ENCODE measurements at regions not wholly inside any gene's neighbourhood (a gene's known extent, or its start where the extent isn't known, plus 50 kb on each side); places are given as distances from the start of the nearest gene placed in this dataset.

DNA sequence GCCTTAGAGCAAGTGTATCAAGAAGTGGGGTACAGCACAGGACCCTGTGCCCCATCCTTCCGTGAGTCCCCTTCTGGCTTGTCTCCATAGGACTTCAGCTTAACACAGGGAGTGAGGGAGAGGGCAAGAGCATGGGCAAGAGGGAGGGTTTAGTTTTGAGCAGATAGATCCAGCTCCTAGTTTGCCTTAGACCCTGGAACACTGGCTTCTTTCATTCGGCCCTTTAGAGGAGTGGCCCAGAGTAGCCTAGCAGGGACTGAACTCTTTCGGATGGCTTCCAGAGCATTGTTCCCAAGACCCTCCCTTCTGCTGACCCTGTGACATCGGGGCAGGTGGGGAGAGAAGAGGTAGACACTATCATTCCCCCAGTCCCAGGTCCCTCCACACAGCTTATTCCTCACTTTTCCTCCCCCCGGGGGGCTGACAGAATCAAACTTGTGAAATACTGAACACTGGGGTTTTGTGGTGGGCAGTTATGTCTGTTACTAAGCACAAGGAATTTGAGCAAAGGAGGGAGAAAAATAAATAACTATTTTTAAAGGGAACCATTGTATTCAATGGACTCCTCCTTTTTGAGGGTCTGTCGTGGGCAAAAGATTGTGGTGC lies 289.6 kb upstream of the C2CD4B start:
- no peak for TF ChIP-seq CTCF (conservative IDR thresholded peaks at IDR 0.05; ENCODE audit: control insufficient read depth, insufficient read depth, low read depth, low read length)
- H3K4me3 ChIP-seq (ENCODE audit: control insufficient read depth, low read depth, low read length) = no peak overlapping the region

DNA sequence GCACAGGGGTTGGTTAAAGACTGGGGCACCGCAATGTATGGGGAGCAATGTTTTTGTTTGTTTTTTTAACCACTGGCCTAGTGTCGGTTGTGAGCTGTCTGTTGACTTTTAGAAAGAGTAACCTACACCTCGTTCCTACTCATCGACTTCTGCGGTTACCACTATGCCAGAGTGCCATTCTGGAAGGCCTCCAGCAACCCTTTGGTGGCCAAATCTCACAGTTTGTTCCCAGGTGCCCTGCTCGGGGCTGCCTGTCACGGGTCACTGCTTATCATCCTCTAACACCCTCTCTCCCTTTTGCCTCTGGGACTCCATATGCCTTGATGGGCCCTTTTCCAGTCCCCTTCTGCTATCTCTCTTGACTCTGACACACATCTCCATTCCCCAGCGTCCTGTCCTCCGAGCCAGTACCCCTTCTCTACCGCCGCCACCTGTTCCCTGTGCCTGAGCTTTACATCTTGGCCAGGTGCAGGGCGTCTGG lies 290.4 kb upstream of the C2CD4B start:
- no peak overlapping the region for H3K4me3 ChIP-seq (ENCODE audit: control insufficient read depth, low read depth, low read length)
- DNase-seq (ENCODE audit: low read depth) = peak; percentile 60
- TF ChIP-seq CTCF (conservative IDR thresholded peaks at IDR 0.05; ENCODE audit: control insufficient read depth, insufficient read depth, low read depth, low read length) = no peak

More for the DNA sequence above, 289.6 kb upstream of the C2CD4B start:
- DNase-seq (ENCODE audit: low read depth) = peak; percentile 46

- no peak for DNase-seq (ENCODE audit: low read depth)
- TF ChIP-seq CTCF (conservative IDR thresholded peaks at IDR 0.05; ENCODE audit: control insufficient read depth, insufficient read depth, low read depth, low read length) = no peak
- no peak overlapping the region for H3K4me3 ChIP-seq (ENCODE audit: control insufficient read depth, low read depth, low read length)
Observed at GRCh38 chr15:62456011-62456920, 291.2 kb upstream of the C2CD4B start.

- DNase-seq (ENCODE audit: low read depth) = no peak
- no peak overlapping the region for H3K4me3 ChIP-seq (ENCODE audit: control insufficient read depth, low read depth, low read length)
- TF ChIP-seq CTCF (conservative IDR thresholded peaks at IDR 0.05; ENCODE audit: control insufficient read depth, insufficient read depth, low read depth, low read length) = no peak
Observed at GRCh38 chr15:62457100-62457499, 292.0 kb upstream of the C2CD4B start.

DNA sequence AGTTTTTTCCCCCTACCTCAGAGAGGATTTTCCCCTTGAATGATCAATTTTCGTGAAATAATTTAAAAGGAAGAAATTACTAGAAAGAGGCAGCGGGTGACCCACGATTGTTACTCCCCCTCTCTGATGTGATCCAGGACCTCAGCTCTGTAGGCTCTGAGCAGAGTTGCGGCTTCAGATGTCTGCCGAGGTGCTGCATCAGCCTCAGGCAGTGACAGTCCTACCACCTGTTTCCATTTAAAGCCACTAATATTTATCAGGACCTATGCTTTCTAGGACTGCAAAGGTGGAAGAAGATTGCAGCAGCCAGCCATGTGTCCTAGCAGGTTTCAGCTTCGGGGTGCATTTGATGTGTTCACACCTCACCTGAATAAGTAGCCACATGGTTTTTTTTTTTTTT lies 294.8 kb upstream of the C2CD4B start:
- no peak for DNase-seq (ENCODE audit: low read depth)
- no peak overlapping the region for H3K4me3 ChIP-seq (ENCODE audit: control insufficient read depth, low read depth, low read length)
- no peak for TF ChIP-seq CTCF (conservative IDR thresholded peaks at IDR 0.05; ENCODE audit: control insufficient read depth, insufficient read depth, low read depth, low read length)

GRCh38 chr15:62462268-62462667 lies 297.2 kb upstream of the C2CD4B start:
- TF ChIP-seq CTCF (conservative IDR thresholded peaks at IDR 0.05; ENCODE audit: control insufficient read depth, insufficient read depth, low read depth, low read length) = no peak
- DNase-seq (ENCODE audit: low read depth) = no peak
- H3K4me3 ChIP-seq (ENCODE audit: control insufficient read depth, low read depth, low read length) = no peak overlapping the region
